ENCODE measurements at regions not wholly inside any gene's neighbourhood (a gene's known extent, or its start where the extent isn't known, plus 50 kb on each side); places are given as distances from the start of the nearest gene placed in this dataset.
"Not testable (repeated sequence)": the region's sequence is repeated elsewhere in the genome, so short reads cannot be mapped to it uniquely, and the experiment has no call there.

DNA sequence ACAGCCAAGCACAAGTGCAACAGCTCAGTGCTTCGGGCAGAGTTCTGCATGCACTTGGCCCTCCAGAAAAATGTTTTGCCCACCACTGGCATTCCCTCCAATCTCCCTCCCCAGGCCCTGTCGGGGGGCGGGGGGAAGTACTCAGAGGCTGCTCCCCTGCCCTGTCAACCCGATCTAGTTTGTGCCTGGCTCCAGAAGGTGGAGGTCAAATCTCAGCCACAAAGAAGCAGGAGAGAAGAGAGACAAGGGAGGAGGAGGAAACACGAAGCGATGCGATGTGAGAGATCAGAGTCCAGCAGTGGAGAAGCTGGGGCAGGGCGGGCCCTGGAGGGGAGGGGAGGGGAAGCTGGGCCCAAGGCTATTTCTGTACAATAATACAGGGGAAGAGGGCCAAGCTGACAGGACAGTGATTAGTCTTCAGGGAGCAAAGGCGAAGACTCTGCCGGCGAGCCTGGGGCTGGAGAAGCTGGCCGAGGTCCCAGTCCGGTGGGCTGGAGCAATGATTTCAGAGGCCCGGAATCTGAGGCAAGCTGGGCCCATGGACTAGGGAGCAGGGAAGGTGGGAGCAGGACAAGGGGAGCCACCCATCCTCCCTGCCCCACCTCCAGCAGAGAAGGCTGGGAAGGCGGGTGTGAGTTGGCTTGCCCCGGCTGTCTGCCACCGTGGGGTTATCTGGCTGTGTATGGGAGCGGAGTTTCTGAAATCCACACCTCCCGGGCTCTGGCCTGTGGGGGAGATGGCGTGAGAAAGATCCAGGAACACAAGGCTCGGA lies 167.1 kb downstream of the EFNB1 start:
- DNase-seq (ENCODE audit: low spot score): no peak

DNA sequence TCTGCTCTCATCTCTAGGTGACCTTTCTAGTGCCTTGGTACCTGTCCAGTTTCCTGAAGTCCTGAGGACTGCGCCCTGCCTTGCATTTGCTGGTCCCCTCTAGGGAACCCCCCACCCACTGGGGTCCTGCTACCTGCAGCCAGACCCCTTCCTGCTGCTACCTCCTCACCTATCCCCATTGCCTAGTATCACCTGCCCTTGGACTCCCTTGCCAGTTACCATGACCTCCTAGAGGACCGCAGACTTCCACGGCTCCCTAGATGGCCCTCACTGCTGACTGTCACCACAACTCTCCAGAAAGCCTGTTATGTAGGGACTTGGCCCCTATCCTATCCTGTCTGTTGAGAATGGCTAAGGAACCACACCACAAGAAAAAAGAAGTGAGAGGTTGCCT lies 166.6 kb downstream of the EFNB1 start:
- no peak for DNase-seq (ENCODE audit: low spot score)

DNA sequence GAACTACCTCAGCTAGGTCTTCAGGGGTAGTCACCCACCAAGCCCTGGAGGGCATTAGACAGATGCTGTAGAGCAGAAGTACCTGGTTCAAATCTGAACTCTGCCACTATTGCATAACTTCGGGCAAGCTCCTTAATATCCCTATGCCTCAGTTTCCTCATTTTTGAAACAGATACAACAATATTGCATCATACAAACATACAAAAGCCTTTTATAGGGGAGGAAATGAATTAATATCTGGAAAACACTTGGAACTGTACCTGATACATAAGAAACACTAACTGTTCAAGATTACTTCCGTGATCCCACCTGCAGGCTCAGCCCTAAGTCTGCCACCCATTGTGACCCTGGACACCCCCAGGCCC lies 166.1 kb downstream of the EFNB1 start:
- DNase-seq (ENCODE audit: low spot score): no peak

DNA sequence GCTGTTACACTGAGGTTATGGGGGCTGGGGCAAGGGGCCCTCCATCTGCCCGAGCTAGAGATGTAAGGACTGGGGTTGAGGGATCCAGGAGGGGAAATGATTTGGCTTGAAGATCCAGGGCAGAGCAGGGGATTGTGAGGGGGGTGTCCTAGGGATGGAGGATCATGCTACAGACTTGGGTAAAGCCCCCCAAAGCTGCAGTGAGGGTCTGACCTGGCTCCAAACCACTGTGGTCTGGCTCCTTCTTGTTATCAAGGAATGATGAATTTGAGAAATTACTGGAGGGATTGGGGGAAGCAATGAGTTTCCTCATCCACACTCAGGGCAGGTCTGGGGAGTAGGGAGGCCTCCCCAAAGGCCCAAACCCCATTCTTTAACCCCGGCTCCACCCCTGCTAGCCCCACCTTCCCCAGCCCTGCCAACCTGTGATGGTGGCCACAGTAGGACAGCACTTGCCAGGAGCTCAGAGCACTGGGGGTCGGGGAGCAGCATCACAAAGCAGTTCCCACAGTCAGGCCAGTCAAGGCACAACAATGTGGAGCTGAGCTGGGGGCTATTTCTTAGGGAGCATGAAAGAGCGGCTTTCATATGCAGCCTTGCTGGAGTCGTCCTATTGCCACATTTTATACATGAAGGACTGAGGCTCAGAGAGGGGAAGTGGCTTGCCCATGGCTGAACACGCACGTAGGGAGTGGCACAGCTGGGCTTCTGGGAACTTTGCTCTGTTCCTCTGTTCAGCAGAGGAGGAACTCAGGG lies 165.5 kb downstream of the EFNB1 start:
- DNase-seq (ENCODE audit: low spot score): no peak

DNA sequence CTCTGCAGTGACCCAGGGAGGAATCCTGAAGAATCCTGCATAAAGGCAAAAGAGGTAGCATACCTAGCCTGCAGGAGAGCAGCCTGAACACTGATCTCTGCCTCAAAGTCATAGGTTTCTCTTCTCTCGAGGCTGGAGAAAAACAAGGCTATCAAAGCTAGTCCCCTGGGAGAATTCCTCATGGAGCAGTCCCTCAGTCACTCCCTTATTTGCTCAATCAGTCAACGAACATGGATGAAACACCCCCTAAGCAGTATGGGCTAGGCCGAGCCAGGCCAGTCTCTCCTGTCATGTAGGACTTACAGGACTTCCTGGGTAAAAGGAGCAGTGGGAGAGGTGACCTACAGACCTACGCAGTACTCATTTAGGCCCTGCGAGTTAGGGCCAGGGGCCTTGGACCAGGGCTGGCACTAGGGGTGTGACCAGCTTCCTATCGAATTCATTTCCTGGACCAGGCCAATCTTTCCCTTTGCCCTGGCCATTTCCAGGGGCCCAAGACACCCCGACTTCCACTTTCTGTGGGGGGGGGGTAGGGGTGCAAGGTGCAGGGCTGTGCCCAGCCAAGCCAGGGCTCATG lies 164.1 kb downstream of the EFNB1 start:
- no peak for DNase-seq (ENCODE audit: low spot score)

DNA sequence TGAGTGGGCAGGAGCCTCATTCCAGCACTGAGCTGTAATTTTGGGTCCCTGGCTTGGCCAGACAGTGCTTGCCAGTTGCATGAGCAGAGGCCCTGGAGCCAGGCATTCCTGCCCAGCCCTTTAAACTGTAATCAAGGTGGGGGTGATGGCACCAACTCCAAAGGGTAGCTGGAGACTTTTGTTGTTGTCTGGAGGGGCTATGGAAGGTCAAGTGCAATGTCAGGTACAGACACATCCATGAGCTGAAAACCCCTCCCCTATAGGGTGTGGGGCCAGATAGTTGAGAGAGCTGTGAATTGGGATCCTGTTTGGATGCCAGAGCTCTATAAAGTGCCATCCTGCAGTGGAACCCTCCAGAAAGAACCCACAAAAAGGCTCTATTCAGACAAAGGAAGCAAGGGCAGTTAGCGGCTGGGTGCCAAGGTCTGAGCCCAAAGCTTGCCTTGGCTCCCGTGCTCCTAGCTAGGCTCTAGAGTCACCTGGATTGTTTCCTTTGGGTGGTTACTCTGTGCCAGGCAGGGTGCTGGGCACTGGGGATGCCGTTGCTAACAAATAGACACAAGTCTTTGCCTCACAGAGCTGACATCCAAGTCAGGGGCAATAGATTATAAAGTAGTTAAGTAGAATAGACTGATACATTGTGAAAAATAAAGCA lies 163.0 kb downstream of the EFNB1 start:
- no peak for DNase-seq (ENCODE audit: low spot score)

DNA sequence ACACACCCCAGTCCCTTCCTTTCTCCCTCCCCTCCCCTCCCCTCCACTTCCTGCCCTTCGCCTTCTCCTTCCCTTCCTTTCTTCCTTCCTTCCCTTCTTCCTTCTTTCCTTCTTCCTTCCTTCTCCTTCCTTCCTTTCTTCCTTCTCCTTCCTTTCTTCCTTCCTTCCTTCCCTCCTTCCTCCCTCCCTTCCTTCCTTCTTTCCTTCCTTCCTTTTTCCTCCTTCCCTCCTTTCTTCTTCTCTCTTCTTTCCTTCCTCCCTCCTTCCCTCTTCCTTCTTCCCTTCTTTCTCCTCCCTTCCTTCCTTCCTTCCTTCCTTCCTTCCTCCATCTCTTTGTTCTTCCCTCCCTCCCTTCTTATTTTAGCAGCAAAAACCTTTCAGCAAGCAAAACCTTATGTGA lies 162.1 kb downstream of the EFNB1 start:
- no peak for DNase-seq (ENCODE audit: low spot score)

DNA sequence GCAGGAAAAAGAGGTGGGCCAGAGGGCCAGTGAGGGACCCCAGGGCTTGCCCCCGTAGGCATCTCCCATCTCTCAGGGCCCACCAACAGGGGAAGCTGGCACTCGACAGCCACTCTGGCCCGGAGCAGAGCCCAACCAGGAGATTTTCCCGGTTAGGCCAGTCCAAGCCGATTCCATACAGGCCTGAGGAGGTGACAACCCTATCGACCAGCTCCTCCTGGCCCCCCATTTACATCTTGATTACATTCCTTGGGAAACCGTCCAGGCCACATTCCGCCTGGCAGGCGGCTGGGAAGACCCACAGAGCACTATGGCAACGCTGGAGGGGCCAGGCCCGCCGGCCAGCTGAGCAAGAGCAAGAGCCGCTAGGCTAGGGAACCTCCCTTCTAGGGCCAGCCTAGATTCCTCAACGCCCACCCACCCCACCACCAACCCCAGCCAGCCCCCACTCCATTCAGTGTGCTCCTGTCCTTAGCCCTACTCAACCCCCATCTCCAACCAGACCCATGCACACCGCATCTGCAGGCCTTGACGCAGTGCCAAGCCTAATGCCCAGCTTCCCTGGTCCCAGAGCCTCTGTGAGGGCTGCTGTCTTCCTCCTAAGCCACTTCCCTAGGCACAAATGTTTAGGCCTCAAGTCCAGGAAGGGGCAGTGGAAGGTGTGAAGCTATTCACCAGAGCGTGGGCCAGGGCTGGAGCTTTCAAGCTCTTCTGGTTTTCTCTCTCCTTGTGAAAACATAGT lies 161.2 kb downstream of the EFNB1 start:
- no peak for DNase-seq (ENCODE audit: low spot score)

DNA sequence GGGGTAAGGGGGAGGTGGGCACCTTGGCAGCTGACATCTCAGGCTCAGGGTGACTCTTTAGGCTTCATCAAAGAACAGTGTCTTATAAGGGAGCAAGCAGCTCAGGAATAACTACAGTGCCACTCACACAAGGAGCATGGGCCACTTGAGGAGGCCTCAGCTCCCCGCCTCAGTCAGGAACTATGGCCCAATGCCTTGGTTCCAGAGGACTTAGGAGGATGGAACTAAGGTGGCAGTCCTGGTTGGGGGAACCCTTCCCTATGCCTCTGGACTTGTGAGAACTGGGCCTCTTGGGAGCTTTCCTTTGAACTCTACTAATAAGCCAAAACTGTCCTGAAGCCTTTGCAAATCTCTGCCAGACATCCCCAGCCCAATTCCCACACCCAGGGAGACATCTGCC lies 160.6 kb downstream of the EFNB1 start:
- DNase-seq (ENCODE audit: low spot score): no peak

DNA sequence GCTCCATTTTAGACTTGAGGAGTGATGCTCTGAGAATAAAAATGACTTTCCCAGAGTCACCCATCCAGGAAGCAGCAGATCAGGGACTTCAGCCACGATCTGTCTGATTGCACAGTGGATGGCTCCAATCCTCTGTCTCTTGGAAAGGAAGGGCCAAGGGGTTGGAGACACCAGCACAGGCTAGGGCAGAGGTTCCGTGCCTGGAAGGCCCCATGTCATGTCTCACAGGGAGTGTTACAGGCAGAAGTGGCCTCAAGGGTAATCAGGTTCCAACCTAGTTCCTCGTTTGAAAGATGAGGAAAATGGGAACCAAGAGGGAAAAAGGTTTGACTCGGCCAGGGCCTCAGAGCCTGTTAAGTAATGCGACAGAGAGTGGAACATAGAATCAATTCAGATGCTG lies 160.0 kb downstream of the EFNB1 start:
- DNase-seq (ENCODE audit: low spot score): no peak

DNA sequence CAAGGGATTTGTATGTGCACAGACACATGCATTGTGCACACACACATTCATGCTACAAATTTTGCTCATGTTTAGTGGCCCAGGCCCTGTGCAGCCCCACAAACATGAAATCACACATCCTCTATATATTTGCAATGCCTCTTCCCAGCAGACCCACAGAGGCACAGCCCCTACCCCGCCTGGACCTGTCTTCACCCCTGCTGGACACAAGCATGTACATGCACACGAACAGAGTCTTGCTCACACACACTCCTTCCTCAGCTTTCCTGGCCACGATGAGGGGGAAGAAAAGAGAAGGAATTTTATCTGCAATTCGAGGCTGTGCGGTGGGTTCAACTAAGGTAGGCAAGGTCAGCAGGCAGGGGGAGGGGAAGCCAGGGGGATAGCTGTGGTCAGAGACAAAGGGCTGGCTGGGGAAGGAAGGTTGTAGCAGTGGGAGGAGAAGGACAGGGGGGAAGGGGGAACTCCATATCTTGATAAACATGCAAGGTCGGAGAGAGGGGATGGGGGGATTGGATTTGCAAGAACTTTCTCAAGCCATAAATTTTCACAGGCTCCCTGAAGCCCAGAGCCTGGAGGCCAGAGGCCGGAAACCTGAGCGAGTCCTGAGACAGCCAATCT lies 156.4 kb downstream of the EFNB1 start:
- no peak for DNase-seq (ENCODE audit: low spot score)

DNA sequence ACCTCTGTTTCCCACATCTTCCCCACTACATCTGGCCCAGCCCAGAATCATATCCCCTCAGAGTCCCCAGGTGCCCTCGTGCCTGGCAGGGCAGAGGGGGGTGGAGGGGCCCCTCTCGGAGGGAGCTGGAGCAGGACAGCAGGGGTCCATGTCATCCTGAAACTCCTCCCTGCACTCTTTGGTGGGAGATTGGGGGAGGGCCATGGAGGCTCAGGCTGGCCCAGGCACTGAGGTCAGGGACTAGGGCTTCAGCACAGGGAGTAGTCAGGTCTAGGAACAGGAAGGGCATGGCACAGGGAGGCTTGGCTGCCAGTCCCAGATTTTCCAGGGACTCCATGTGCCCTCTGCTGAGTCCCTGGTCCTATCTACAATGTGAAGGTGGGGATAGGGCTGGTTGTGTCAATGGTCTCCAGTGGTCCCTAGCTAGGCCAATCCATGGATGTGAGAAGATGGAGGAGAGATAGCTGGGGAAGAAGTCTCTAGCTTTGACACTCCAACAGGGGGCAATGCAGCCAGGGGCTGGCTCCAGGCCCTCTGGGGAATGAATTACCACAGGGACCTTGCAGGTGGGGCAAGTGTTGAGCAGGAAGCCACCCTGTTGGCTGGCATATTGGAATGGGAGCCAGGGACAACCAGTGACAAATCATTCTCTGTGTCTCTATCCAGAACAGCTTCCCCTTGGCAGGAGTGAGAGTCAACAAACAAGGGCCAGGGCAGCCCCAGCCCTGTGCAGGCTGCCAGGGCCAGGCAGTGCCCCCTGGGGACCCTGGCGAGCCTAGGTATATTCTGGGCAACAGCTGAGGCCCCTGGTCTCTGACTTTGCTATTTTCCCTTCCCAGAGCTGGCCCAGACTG lies 154.4 kb downstream of the EFNB1 start:
- DNase-seq (ENCODE audit: low spot score): no peak

DNA sequence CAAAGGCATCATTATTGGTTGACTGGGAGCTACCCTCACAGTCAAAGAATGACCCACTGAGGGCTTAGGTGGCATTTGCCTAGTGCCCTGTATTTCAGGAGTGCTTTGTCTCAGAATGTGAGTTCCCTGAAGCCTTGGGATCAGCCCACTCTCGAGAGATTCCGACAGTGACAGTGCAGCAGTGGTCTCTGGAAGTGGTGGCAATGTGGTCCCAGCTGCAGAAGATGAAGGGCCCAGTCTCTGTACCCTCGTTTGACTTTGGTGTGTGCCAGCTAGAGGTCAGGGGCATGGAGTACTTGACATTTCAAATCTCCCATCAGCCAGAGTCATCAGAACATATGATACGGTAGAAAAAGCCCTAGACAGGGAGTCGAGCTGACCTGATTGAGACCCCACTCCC lies 153.7 kb downstream of the EFNB1 start:
- DNase-seq (ENCODE audit: low spot score): no peak

DNA sequence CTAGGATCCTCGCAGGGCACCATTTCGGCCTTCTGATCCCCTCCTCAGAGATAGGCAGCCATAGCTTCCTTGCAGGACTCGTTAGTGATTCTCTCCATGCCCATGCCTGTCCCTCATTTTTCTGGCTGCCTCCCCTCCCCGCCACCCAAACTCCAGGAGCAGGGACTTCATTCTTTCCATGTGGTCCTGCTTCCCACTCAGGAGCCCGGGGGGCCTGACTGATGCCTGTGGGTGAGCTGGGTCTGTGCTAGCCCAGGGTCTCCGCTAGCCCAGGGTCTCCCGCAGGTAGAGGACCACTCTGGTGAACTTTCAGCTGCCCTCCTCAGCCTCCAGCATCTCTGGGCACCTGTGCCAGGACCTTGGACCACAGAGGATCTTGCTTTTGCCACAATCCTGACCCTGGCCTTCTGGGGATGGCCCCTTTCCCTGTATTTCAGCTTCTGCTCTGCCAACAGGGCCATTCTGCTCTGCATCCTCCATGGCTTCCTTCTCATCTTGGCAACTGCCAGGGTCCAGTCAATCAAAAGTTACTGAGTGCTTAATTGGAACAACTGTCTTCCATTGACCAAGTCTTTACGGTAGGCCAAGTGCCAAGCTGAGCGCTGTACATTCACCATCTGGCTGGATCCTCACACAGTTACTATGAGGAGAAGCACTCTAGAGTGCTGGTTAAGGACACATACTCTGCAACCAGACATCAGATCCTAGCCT lies 152.2 kb downstream of the EFNB1 start:
- DNase-seq (ENCODE audit: low spot score): no peak

DNA sequence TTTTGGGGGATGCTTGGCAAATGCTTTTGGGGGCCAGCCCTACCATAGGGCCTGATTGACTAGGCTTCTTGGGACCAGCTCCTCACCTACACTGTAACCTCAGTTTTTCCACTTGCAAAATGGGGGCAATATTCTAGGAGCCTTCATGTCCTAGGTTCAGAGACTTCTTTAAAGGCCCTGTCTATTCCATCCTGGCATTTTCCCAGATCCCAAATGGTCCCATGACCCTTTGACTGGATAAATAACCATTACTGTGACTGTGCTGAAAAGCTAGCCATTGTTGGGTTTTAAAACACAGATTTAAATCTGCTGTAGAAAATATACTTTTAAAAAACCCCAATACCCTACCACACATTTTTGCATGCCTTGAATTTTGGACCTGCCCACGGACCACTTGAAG lies 149.8 kb downstream of the EFNB1 start:
- DNase-seq (ENCODE audit: low spot score): no peak

DNA sequence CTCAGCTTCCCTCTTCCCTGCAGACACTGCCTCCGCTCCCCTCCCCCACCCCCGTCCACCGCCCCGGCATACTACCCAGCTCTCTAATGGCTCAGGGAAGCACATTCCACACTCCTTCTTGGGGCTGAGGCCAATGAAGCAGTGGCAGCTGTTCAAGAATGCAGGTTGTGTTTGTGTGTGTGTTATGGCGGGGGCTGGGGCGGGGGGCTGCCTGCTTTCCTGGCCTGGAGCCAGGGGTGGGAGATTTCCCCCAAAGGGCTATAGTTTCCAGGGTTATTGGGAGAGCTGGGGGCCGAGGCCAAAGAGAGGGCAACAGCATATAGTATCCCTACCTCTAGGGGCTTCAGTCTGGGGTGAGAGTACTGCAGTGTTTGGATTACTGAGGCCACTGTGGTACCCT lies 149.4 kb downstream of the EFNB1 start:
- DNase-seq (ENCODE audit: low spot score): no peak

DNA sequence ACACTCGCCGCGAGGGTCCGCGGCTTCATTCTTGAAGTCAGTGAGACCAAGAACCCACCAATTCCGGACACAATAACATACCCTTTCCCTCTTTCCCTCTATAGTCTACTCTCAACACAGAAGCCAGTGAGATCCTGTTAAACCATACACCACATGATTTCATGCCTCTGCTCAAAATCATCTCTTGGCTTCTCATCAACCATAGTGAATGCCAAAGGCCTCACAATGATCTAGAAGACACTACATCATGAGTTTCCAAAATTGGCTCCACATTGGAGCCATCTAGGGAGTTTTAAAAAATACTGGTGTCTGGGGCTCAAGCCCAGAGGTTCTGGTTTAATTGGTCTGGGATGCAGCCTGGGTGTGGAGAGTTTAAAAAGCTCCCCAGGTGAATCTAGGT lies 124.5 kb downstream of the EFNB1 start:
- no peak for DNase-seq (ENCODE audit: low spot score)

DNA sequence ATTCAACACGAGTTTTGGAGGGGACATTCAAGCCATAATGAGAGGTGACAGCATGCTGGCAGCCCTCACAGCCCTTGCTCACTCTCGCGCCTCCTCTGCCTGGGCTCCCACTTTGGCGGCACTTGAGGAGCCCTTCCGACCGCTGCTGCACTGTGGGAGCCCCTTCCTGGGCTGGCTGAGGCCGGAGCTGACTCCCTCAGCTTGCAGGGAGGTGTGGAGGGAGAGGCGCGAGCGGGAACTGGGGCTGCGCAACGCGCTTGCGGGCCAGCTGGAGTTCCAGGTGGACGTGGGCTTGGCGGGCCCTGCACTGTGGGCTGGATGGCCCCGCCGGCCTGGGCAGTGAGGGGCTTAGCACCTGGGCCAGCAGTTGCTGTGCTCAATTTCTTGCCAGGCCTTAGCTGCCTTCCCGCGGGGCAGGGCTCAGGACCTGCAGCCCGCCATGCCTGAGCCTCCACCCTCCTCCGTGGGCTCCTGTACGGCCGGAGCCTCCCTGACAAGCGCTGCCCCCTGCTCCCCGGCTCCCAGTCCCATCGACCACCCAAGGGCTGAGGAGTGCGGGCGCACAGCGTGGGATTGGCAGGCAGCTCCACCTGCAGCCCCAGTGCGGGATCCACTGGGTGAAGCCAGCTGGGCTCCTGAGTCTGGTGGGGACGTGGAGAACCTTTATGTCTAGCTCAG lies 123.3 kb downstream of the EFNB1 start:
- not testable (repeated sequence) for DNase-seq (ENCODE audit: low spot score)

DNA sequence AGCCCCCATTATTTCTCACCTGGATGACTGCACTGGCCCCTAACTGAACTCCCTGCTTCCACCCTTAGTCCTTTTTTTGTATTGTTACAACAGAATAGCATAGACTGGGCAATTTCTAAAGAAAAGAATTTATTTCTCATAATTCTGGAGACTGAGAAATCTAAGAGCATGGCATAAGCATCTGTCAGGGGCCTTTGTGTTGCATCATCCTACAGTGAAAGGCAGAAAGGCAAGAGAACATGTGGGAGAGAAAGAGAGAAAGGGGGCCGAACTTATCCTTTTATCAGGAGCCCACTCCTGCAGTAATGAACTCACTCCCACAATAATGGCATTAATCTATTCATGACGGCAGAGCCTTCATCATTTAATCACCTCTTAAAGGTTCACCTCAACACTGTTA lies 122.1 kb downstream of the EFNB1 start:
- no peak for DNase-seq (ENCODE audit: low spot score)

Data from CD4-positive, alpha-beta T cell treated with Interleukin-15 for 4 hours (primary cell).